IMR-90 (cell line): ENCODE measurements at regions not wholly inside any gene's neighbourhood (a gene's known extent, or its start where the extent isn't known, plus 50 kb on each side); places are given as distances from the start of the nearest gene placed in this dataset.

Experiments
- ATAC-seq: fragments of 200-7000 bp; cut with Tn5 transposase; 2 replicates; pipeline ENCODE4 v1.9.1; 2020; ENCODE audit warnings: low read depth, mild to moderate bottlenecking, moderate library complexity
- BruUV-seq: library from RNA; stranded (reverse); fragments of 400-500 nt; replicated peaks from 2 replicates; lab custom pipeline; 2021; lab: Mats Ljungman, UMichigan
- CTCF ChIA-PET: fragments of 300-600 bp; formaldehyde crosslinking; extraction: SDS; loops from one replicate; lab custom pipeline; 2021; ENCODE audit warnings: antibody characterized with exemption; lab: Yijun Ruan, JAX
- POLR2A ChIA-PET: fragments of 300-600 bp; sonication (Branson Sonifier 250); formaldehyde crosslinking; loops from one replicate; lab custom pipeline; 2022; ENCODE audit warnings: antibody characterized with exemption; ENCODE audit not compliant: unreplicated experiment; lab: Charles Lee
- DNase-seq: peaks from one replicate; pipeline ENCODE4 v3.0.0; 2013
- H2AFZ ChIP-seq: replicated peaks from 2 replicates; pipeline ENCODE3; 2013; ENCODE audit warnings: low read length, mild to moderate bottlenecking; ENCODE audit not compliant: poor library complexity
- H2AK5ac ChIP-seq: 2 replicates; pipeline ENCODE4 v1.6.1; 2013; ENCODE audit warnings: low read depth, low read length, inconsistent platforms
- H2AK9ac ChIP-seq: replicated peaks from 2 replicates; pipeline ENCODE3; 2013; ENCODE audit warnings: mild to moderate bottlenecking, low read depth, low read length, moderate library complexity; ENCODE audit not compliant: poor library complexity
- H2BK120ac ChIP-seq: 2 replicates; pipeline ENCODE4 v1.6.1; 2013; ENCODE audit warnings: low read depth, low read length, inconsistent platforms
- H2BK15ac ChIP-seq: 3 replicates; pipeline ENCODE4 v1.6.1; 2013; ENCODE audit warnings: low read depth, low read length, inconsistent platforms
- H2BK20ac ChIP-seq: 2 replicates; pipeline ENCODE4 v1.6.1; 2013; ENCODE audit warnings: low read depth, mild to moderate bottlenecking, inconsistent platforms, low read length, moderate library complexity
- H2BK5ac ChIP-seq: 2 replicates; pipeline ENCODE4 v1.6.1; 2013; ENCODE audit warnings: mild to moderate bottlenecking, low read depth, low read length, inconsistent platforms; ENCODE audit not compliant: poor library complexity, severe bottlenecking
- H3K14ac ChIP-seq: replicated peaks from 2 replicates; pipeline ENCODE4 v1.6.1; 2013; ENCODE audit warnings: low read depth, low read length, inconsistent platforms
- H3K18ac ChIP-seq: 2 replicates; pipeline ENCODE4 v1.6.1; 2013; ENCODE audit warnings: low read depth, low read length, control low read depth
- H3K23ac ChIP-seq: 2 replicates; pipeline ENCODE4 v1.6.1; 2013; ENCODE audit warnings: low read depth, low read length, inconsistent platforms
- H3K27ac ChIP-seq: 2 replicates; pipeline ENCODE4 v1.5.1; 2013; ENCODE audit warnings: mild to moderate bottlenecking, control low read depth, low read length; ENCODE audit not compliant: insufficient read depth
- H3K27me3 ChIP-seq: 2 replicates; pipeline ENCODE4 v1.6.1; 2013; ENCODE audit warnings: low read length; ENCODE audit not compliant: control insufficient read depth, insufficient read depth
- H3K36me3 ChIP-seq: 2 replicates; pipeline ENCODE4 v1.6.1; 2013; ENCODE audit warnings: low read length, mixed read lengths; ENCODE audit not compliant: control insufficient read depth, insufficient read depth
- H3K4ac ChIP-seq: 2 replicates; pipeline ENCODE4 v1.6.1; 2013; ENCODE audit warnings: low read depth, low read length, inconsistent platforms
- H3K4me1 ChIP-seq: 2 replicates; pipeline ENCODE4 v1.6.1; 2013; ENCODE audit warnings: low read length, mixed read lengths; ENCODE audit not compliant: control insufficient read depth, insufficient read depth
- H3K4me2 ChIP-seq: 2 replicates; pipeline ENCODE4 v1.6.1; 2013; ENCODE audit warnings: low read depth, mild to moderate bottlenecking, control low read depth, low read length, moderate library complexity
- H3K4me3 ChIP-seq: 2 replicates; pipeline ENCODE4 v1.5.1; 2013; ENCODE audit warnings: low read depth, mild to moderate bottlenecking, control low read depth, low read length, moderate library complexity; ENCODE audit not compliant: insufficient read depth
- H3K56ac ChIP-seq: 2 replicates; pipeline ENCODE4 v1.6.1; 2013; ENCODE audit warnings: low read length, inconsistent platforms; ENCODE audit not compliant: insufficient read depth; ENCODE audit errors: extremely low read depth
- H3K79me1 ChIP-seq, 2 experiments: 2 replicates each; pipeline ENCODE4 v1.6.1; 2013; ENCODE audit warnings: low read length in 2 of 2, inconsistent platforms in 1 of 2, low read depth in 1 of 2
- H3K9ac ChIP-seq: 2 replicates; pipeline ENCODE4 v1.6.1; 2013; ENCODE audit warnings: low read depth, low read length, control low read depth
- H3K9me1 ChIP-seq: 2 replicates; pipeline ENCODE4 v1.6.1; 2013; ENCODE audit warnings: low read length, inconsistent platforms; ENCODE audit not compliant: insufficient read depth
- H3K9me3 ChIP-seq: 2 replicates; pipeline ENCODE4 v1.6.1; 2013; ENCODE audit warnings: low read length; ENCODE audit not compliant: control insufficient read depth, insufficient read depth
- H4K20me1 ChIP-seq: 2 replicates; pipeline ENCODE4 v1.6.1; 2013; ENCODE audit warnings: low read length, inconsistent platforms; ENCODE audit not compliant: insufficient read depth
- H4K5ac ChIP-seq: 2 replicates; pipeline ENCODE4 v1.6.1; 2013; ENCODE audit warnings: mild to moderate bottlenecking, low read depth, low read length, control low read depth
- H4K8ac ChIP-seq, 2 experiments: 2 replicates each; pipeline ENCODE4 v1.6.1; 2013; ENCODE audit warnings: low read depth in 2 of 2, low read length in 2 of 2, control low read depth in 1 of 2, inconsistent platforms in 1 of 2
- H4K91ac ChIP-seq: 2 replicates; pipeline ENCODE4 v1.6.1; 2013; ENCODE audit warnings: low read depth, low read length, inconsistent platforms; ENCODE audit not compliant: insufficient read depth
- CHD1 ChIP-seq: IDR thresholded peaks from 2 replicates; pipeline ENCODE4 v1.6.1; 2012; ENCODE audit warnings: low read depth, low read length, improper control_type of control experiment
- FOS ChIP-seq: fragments of 150-350 bp; IDR thresholded peaks from 2 replicates; pipeline ENCODE4 v1.6.1; 2016; ENCODE audit warnings: low read depth, low read length
- MAFK ChIP-seq: IDR thresholded peaks from 2 replicates; pipeline ENCODE4 v1.6.1; 2012; ENCODE audit warnings: low read depth, low read length, improper control_type of control experiment
- NFE2L2 ChIP-seq: fragments of 150-350 bp; IDR thresholded peaks from 2 replicates; pipeline ENCODE4 v1.6.1; 2016; ENCODE audit warnings: low read depth, mild to moderate bottlenecking, low read length
- RAD21 ChIP-seq: IDR thresholded peaks from 2 replicates; pipeline ENCODE4 v1.6.1; 2012; ENCODE audit warnings: low read length, improper control_type of control experiment
- RCOR1 ChIP-seq: IDR thresholded peaks from 2 replicates; pipeline ENCODE4 v1.6.1; 2012; ENCODE audit warnings: mild to moderate bottlenecking, low read length, improper control_type of control experiment; ENCODE audit not compliant: insufficient replicate concordance
- WGBS, 2 experiments: methylation state at CpG; one replicate each; pipeline versions ENCODE4 v1.1.5 to v1.1.7; 2013; ENCODE audit warnings: missing lambda C conversion rate in 2 of 2; ENCODE audit not compliant: insufficient read length in 1 of 2; ENCODE audit errors: extremely low coverage in 2 of 2; 5-methylcytosine and 5-hydroxymethylcytosine counted together
- dilution Hi-C: fragments of 300-500 bp; cut with HindIII; formaldehyde crosslinking; loops from one replicate; pipeline ENCODE4 v1.14.3; 2018; ENCODE audit warnings: low sequenced_read_pairs; ENCODE audit not compliant: unreplicated experiment
- in situ Hi-C: fragments of 300-500 bp; cut with MboI; formaldehyde crosslinking; loops from 3 replicates; pipeline ENCODE4 v1.14.3; 2019; ENCODE audit warnings: low sequenced_read_pairs, inconsistent platforms, mixed read lengths
- intact Hi-C: fragments of 100-400 bp; cut with micrococcal nuclease; formaldehyde crosslinking; loops from 2 replicates; pipeline ENCODE4 v1.10.0; 2022
- TF ChIP-seq, protein P1 (sequence below): conservative IDR thresholded peaks from 2 replicates; pipeline ENCODE4 v1.5.1; 2012; ENCODE audit warnings: mild to moderate bottlenecking, low read depth, low read length, improper control_type of control experiment
- TF ChIP-seq, protein P2 (sequence below): fragments of 150-350 bp; IDR thresholded peaks from 2 replicates; pipeline ENCODE4 v1.6.1; 2017; ENCODE audit warnings: mild to moderate bottlenecking, antibody characterized with exemption, low read length, low read depth

- Histone ChIP-seq H2BK5ac (no peak overlapping the region), H4K20me1 (no peaks in the 10 kb centered on the region), H3K27ac (no peak overlapping the region), H3K4me2 (peak overlapping the region; percentile 3; the same call in 1 of the 2 replicates), H4K8ac (peak overlapping the region; percentile 16 to 70; a peak in 3 of 4 replicates), H2AK5ac (no peak overlapping the region), H3K4me1 (no peaks in the 10 kb centered on the region), H2AFZ (peak overlapping the region; percentile 70), H2BK15ac (no peak overlapping the region; the same call in 2 of the 3 replicates), H3K4me3 (no peak overlapping the region), H3K56ac (no peak overlapping the region), H3K79me1 (no peaks in the 10 kb centered on the region), H3K23ac (no peak overlapping the region), H3K18ac (no peak overlapping the region), H4K91ac (peak overlapping the region; percentile 43; the same call in 1 of the 2 replicates), H4K5ac (no peak overlapping the region), H3K9me3 (peaks cover 2% of the 10 kb centered on the region; the same call in 1 of the 2 replicates), H3K27me3 (no peaks in the 10 kb centered on the region), H3K36me3 (no peaks in the 10 kb centered on the region), H3K4ac (0 out of 2 replicates have a peak overlapping the region, but pooled peaks have one; percentile 0), H3K9me1 (no peaks in the 10 kb centered on the region), H2BK120ac (no peak overlapping the region), H3K9ac (no peak overlapping the region), H2AK9ac (no peak overlapping the region), H2BK20ac (no peak overlapping the region; the same call in 1 of the 2 replicates), H3K14ac (0 out of 2 replicates have a peak overlapping the region, but pooled peaks have one; percentile 0)
- TF ChIP-seq NFE2L2 (no peak), RAD21 (no peak), FOS (no peak), RCOR1 (no peak), CHD1 (no peak), MAFK (no peak)
- TF ChIP-seq, protein P1, sequence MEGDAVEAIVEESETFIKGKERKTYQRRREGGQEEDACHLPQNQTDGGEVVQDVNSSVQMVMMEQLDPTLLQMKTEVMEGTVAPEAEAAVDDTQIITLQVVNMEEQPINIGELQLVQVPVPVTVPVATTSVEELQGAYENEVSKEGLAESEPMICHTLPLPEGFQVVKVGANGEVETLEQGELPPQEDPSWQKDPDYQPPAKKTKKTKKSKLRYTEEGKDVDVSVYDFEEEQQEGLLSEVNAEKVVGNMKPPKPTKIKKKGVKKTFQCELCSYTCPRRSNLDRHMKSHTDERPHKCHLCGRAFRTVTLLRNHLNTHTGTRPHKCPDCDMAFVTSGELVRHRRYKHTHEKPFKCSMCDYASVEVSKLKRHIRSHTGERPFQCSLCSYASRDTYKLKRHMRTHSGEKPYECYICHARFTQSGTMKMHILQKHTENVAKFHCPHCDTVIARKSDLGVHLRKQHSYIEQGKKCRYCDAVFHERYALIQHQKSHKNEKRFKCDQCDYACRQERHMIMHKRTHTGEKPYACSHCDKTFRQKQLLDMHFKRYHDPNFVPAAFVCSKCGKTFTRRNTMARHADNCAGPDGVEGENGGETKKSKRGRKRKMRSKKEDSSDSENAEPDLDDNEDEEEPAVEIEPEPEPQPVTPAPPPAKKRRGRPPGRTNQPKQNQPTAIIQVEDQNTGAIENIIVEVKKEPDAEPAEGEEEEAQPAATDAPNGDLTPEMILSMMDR, result no peak
- TF ChIP-seq, protein P2, sequence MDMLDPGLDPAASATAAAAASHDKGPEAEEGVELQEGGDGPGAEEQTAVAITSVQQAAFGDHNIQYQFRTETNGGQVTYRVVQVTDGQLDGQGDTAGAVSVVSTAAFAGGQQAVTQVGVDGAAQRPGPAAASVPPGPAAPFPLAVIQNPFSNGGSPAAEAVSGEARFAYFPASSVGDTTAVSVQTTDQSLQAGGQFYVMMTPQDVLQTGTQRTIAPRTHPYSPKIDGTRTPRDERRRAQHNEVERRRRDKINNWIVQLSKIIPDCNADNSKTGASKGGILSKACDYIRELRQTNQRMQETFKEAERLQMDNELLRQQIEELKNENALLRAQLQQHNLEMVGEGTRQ, result no peak
- DNase-seq (peak; percentile 12), ATAC-seq (no peak)
- intact Hi-C loops, result no loop called here
- no TSS peak for BruUV-seq
- in situ Hi-C loops, result no loop called here
- POLR2A ChIA-PET, result no interaction called here
- WGBS, 2 experiments, result no CpG with 5 or more reads among the region's 5 CpGs
- CTCF ChIA-PET, result interaction anchor here (0.6 kb wide), 1 partner anchor 301 kb away, joined by 3 read pairs; no protein-coding TSS in a partner anchor
- dilution Hi-C loops, result no loop called here
Measured at GRCh38 chr21:28704746-28705145, 287.9 kb downstream of the LTN1 start.
